Testis (tissue), 2 donors: ENCODE measurements at regions not wholly inside any gene's neighbourhood (a gene's known extent, or its start where the extent isn't known, plus 50 kb on each side); places are given as distances from the start of the nearest gene placed in this dataset.

Experiments used
- CTCF ChIP-seq, 3 experiments: fragments of 450-650 bp in 2 of 3; fragments of 200-600 bp in 1 of 3; sonication (generic) in 1 of 3; IDR thresholded peaks; one replicate each; pipeline ENCODE4 v1.5.1; 2016 to 2019; ENCODE audit warnings: antibody characterized with exemption in 3 of 3, mild to moderate bottlenecking in 2 of 3, moderate library complexity in 1 of 3
- POLR2A ChIP-seq: fragments of 450-650 bp; IDR thresholded peaks from one replicate; pipeline ENCODE4 v1.6.1; 2017; ENCODE audit warnings: antibody characterized with exemption, mild to moderate bottlenecking, moderate library complexity

GRCh38 chr2:121121661-121122060, 163.3 kb downstream of the TFCP2L1 start:
- TF ChIP-seq CTCF (IDR thresholded peaks at IDR 0.05), result no peak
- no peak for TF ChIP-seq POLR2A
